Fibroblast of mammary gland (primary cell): ENCODE measurements at regions not wholly inside any gene's neighbourhood (a gene's known extent, or its start where the extent isn't known, plus 50 kb on each side); places are given as distances from the start of the nearest gene placed in this dataset.

Experiments
- DNase-seq: peaks from one replicate; pipeline ENCODE4 v3.0.0-alpha.2; 2010; ENCODE audit warnings: low read depth
- H3K4me3 ChIP-seq: 2 replicates; pipeline ENCODE4 v1.5.1; 2011; ENCODE audit warnings: low read depth, mild to moderate bottlenecking, low read length, moderate library complexity; ENCODE audit not compliant: control insufficient read depth
- TF ChIP-seq, protein P1 (sequence below): conservative IDR thresholded peaks from 2 replicates; pipeline ENCODE4 v1.5.1; 2011; ENCODE audit warnings: low read depth, low read length, inconsistent platforms; ENCODE audit not compliant: control insufficient read depth, insufficient read depth

- H3K4me3 ChIP-seq = no peak overlapping the region
- TF ChIP-seq, protein P1, sequence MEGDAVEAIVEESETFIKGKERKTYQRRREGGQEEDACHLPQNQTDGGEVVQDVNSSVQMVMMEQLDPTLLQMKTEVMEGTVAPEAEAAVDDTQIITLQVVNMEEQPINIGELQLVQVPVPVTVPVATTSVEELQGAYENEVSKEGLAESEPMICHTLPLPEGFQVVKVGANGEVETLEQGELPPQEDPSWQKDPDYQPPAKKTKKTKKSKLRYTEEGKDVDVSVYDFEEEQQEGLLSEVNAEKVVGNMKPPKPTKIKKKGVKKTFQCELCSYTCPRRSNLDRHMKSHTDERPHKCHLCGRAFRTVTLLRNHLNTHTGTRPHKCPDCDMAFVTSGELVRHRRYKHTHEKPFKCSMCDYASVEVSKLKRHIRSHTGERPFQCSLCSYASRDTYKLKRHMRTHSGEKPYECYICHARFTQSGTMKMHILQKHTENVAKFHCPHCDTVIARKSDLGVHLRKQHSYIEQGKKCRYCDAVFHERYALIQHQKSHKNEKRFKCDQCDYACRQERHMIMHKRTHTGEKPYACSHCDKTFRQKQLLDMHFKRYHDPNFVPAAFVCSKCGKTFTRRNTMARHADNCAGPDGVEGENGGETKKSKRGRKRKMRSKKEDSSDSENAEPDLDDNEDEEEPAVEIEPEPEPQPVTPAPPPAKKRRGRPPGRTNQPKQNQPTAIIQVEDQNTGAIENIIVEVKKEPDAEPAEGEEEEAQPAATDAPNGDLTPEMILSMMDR = no peak
- peak; percentile 96 for DNase-seq
These were observed 236.9 kb downstream of the AR start for GRCh38 chrX:67780694-67781109.

- H3K4me3 ChIP-seq = no peak overlapping the region
- peak; percentile 63 for DNase-seq
- TF ChIP-seq, protein P1 = peak; percentile 55
These were observed 237.3 kb downstream of the AR start for GRCh38 chrX:67781132-67781531.

GRCh38 chrX:67784712-67785111 lies 240.9 kb downstream of the AR start:
- no peak for DNase-seq
- H3K4me3 ChIP-seq = no peak overlapping the region
- TF ChIP-seq, protein P1 = no peak

DNA sequence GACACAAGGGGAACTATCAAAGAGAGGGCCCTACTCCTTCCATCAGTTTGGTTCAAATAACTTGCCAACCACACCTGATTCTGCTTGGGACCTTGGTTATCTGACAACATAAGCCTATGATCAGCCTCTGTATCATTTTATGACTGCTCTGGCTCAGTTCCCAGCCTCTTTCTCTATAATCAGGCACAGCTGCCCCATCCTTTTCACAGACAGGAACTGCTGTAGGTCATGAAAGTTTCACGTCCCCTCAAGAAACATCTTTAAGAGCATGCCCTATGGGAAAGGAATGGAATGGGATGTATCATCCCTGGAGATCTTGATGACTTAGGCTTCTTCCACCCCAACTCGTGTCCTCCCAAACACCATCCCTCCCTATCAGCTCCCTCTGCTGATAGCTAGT lies 243.4 kb downstream of the AR start:
- H3K4me3 ChIP-seq = no peak overlapping the region
- peak; percentile 65 for DNase-seq
- TF ChIP-seq, protein P1 = no peak

DNA sequence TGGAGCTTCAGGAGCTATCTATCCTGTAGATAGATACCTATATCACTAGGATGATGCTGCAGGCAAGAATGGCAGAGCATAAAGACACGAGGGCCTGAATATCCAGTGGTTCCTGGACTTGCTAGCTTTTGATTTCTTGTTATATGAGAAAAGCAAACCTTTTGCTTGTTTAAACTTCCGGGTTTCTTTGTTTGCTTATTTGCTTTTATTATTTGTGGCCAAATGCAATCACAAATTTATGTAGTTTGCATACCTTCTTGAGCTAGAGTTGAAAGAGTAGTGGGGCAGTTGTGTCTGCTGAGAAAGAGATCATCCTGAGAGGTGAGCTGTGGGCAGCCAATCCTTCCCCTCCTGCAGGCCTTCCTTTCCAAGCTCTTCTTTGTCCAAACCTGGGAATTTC lies 245.7 kb downstream of the AR start:
- TF ChIP-seq, protein P1 = no peak
- DNase-seq = no peak
- H3K4me3 ChIP-seq = no peak overlapping the region
